H9 (cell line): ENCODE measurements at regions not wholly inside any gene's neighbourhood (a gene's known extent, or its start where the extent isn't known, plus 50 kb on each side); places are given as distances from the start of the nearest gene placed in this dataset.

Experiments
- DNase-seq: peaks from one replicate; pipeline ENCODE4 v3.0.0-alpha.2; 2017
- H2AFZ ChIP-seq: one replicate; pipeline ENCODE4 v1.6.1; 2013; ENCODE audit warnings: mild to moderate bottlenecking, low read length, control low read depth, moderate library complexity
- H2AK5ac ChIP-seq: 2 replicates; pipeline ENCODE4 v1.6.1; 2013; ENCODE audit warnings: low read length, control low read depth, mixed read lengths; ENCODE audit not compliant: insufficient read length
- H2BK120ac ChIP-seq: one replicate; pipeline ENCODE4 v1.6.1; 2013; ENCODE audit warnings: low read depth, mild to moderate bottlenecking, low read length, control low read depth, inconsistent platforms; ENCODE audit not compliant: poor library complexity, severe bottlenecking
- H2BK12ac ChIP-seq: 2 replicates; pipeline ENCODE4 v1.6.1; 2013; ENCODE audit warnings: low read length, control low read depth, mixed read lengths, low read depth; ENCODE audit not compliant: insufficient read length
- H2BK15ac ChIP-seq: 2 replicates; pipeline ENCODE4 v1.6.1; 2013; ENCODE audit warnings: low read depth, low read length, control low read depth
- H2BK20ac ChIP-seq: one replicate; pipeline ENCODE4 v1.6.1; 2013; ENCODE audit warnings: low read depth, mild to moderate bottlenecking, low read length, control low read depth, inconsistent platforms; ENCODE audit not compliant: poor library complexity, severe bottlenecking
- H2BK5ac ChIP-seq: 2 replicates; pipeline ENCODE4 v1.6.1; 2013; ENCODE audit warnings: low read length, control low read depth, mixed read lengths; ENCODE audit not compliant: insufficient read length
- H3K14ac ChIP-seq: 2 replicates; pipeline ENCODE4 v1.6.1; 2013; ENCODE audit warnings: low read length, control low read depth; ENCODE audit not compliant: insufficient read depth
- H3K18ac ChIP-seq: 2 replicates; pipeline ENCODE4 v1.6.1; 2013; ENCODE audit warnings: low read depth, mild to moderate bottlenecking, mixed read lengths, low read length, control low read depth; ENCODE audit not compliant: insufficient read length
- H3K23ac ChIP-seq: 2 replicates; pipeline ENCODE4 v1.6.1; 2013; ENCODE audit warnings: low read length, control low read depth, mixed read lengths, low read depth; ENCODE audit not compliant: insufficient read length
- H3K23me2 ChIP-seq: 2 replicates; pipeline ENCODE4 v1.6.1; 2013; ENCODE audit warnings: low read depth, mild to moderate bottlenecking, mixed read lengths, low read length, control low read depth; ENCODE audit not compliant: insufficient read length, poor library complexity, severe bottlenecking
- H3K27ac ChIP-seq: 2 replicates; pipeline ENCODE4 v1.5.1; 2013; ENCODE audit warnings: low read length, control low read depth, mixed read lengths, low read depth; ENCODE audit not compliant: insufficient read length
- H3K27me3 ChIP-seq: 2 replicates; pipeline ENCODE4 v1.6.1; 2013; ENCODE audit warnings: low read length, control low read depth, inconsistent platforms; ENCODE audit not compliant: insufficient read depth
- H3K4ac ChIP-seq: 2 replicates; pipeline ENCODE4 v1.6.1; 2013; ENCODE audit warnings: low read depth, mild to moderate bottlenecking, control low read depth, inconsistent platforms, low read length, moderate library complexity
- H3K4me1 ChIP-seq: 2 replicates; pipeline ENCODE4 v1.6.1; 2013; ENCODE audit warnings: low read length, control low read depth, inconsistent platforms; ENCODE audit not compliant: insufficient read depth
- H3K4me2 ChIP-seq: 2 replicates; pipeline ENCODE4 v1.6.1; 2013; ENCODE audit warnings: low read length, control low read depth, mixed read lengths; ENCODE audit not compliant: insufficient read length, insufficient read depth
- H3K56ac ChIP-seq: 2 replicates; pipeline ENCODE4 v1.6.1; 2013; ENCODE audit warnings: low read depth, mild to moderate bottlenecking, mixed read lengths, low read length, control low read depth; ENCODE audit not compliant: insufficient read length
- H3K79me1 ChIP-seq: 2 replicates; pipeline ENCODE4 v1.6.1; 2013; ENCODE audit warnings: low read depth, mild to moderate bottlenecking, moderate library complexity, low read length, control low read depth, inconsistent platforms; ENCODE audit not compliant: insufficient read depth, poor library complexity, severe bottlenecking
- H3K79me2 ChIP-seq: 2 replicates; pipeline ENCODE4 v1.6.1; 2013; ENCODE audit warnings: low read length, control low read depth, inconsistent platforms; ENCODE audit not compliant: insufficient read depth
- H3K9ac ChIP-seq: 2 replicates; pipeline ENCODE4 v1.6.1; 2013; ENCODE audit warnings: low read length, control low read depth, mixed read lengths; ENCODE audit not compliant: insufficient read length; ENCODE audit errors: extremely low read depth
- H3K9me3 ChIP-seq: one replicate; pipeline ENCODE4 v1.6.1; 2013; ENCODE audit warnings: low read depth, low read length, inconsistent platforms; ENCODE audit not compliant: control insufficient read depth
- H3T11ph ChIP-seq: one replicate; pipeline ENCODE4 v1.6.1; 2013; ENCODE audit warnings: mild to moderate bottlenecking, low read length, control low read depth, inconsistent platforms
- H4K20me1 ChIP-seq: one replicate; pipeline ENCODE4 v1.6.1; 2013; ENCODE audit not compliant: control insufficient read depth, insufficient read length, insufficient read depth
- H4K5ac ChIP-seq: 2 replicates; pipeline ENCODE4 v1.6.1; 2013; ENCODE audit warnings: low read depth, mild to moderate bottlenecking, mixed read lengths, low read length, control low read depth; ENCODE audit not compliant: insufficient read length
- H4K8ac ChIP-seq: replicated peaks from 2 replicates; pipeline ENCODE4 v1.6.1; 2013; ENCODE audit warnings: low read length, control low read depth, mixed read lengths, low read depth; ENCODE audit not compliant: insufficient read length
- H4K91ac ChIP-seq: 2 replicates; pipeline ENCODE4 v1.6.1; 2013; ENCODE audit warnings: low read depth, mild to moderate bottlenecking, moderate library complexity, mixed read lengths, low read length, control low read depth; ENCODE audit not compliant: insufficient read length
- H3K27ac Mint-ChIP-seq, 3 experiments: 2 replicates in 2 of 3; 3 replicates in 1 of 3; pipeline ENCODE4 v1.8.0; 2020 to 2021; ENCODE audit warnings: mixed read lengths in 3 of 3, mild to moderate bottlenecking in 1 of 3, moderate library complexity in 1 of 3
- H3K27me3 Mint-ChIP-seq: 2 replicates; pipeline ENCODE4 v1.8.0; 2021; ENCODE audit warnings: low read depth, mild to moderate bottlenecking, moderate library complexity, mixed read lengths
- H3K36me3 Mint-ChIP-seq, 3 experiments: 2 replicates in 2 of 3; 3 replicates in 1 of 3; pipeline ENCODE4 v1.8.0; 2020 to 2021; ENCODE audit warnings: low read depth in 3 of 3, mixed read lengths in 3 of 3; ENCODE audit not compliant: insufficient read depth in 1 of 3
- H3K4me1 Mint-ChIP-seq, 2 experiments: 2 replicates each; pipeline ENCODE4 v1.8.0; 2020; ENCODE audit warnings: mixed read lengths in 2 of 2
- H3K4me3 Mint-ChIP-seq, 2 experiments: 2 replicates in 1 of 2; 3 replicates in 1 of 2; pipeline ENCODE4 v1.8.0; 2020 to 2021; ENCODE audit warnings: mild to moderate bottlenecking in 2 of 2, mixed read lengths in 2 of 2, moderate library complexity in 1 of 2
- H3K9me3 Mint-ChIP-seq, 2 experiments: 2 replicates in 1 of 2; 3 replicates in 1 of 2; pipeline ENCODE4 v1.8.0; 2020; ENCODE audit warnings: mild to moderate bottlenecking in 2 of 2, mixed read lengths in 2 of 2, moderate library complexity in 1 of 2
- CTCF ChIP-seq: fragments of 200-600 bp; sonication (generic); conservative IDR thresholded peaks from 3 replicates; pipeline ENCODE4 v1.8.0; 2021; ENCODE audit warnings: antibody characterized with exemption, mild to moderate bottlenecking
- WGBS: extraction: QIAGEN DNeasy Blood & Tissue Kit; methylation state at CpG from one replicate; pipeline ENCODE4 v1.1.7; 2013; ENCODE audit warnings: missing lambda C conversion rate, low lambda C conversion rate, mixed read lengths; ENCODE audit not compliant: insufficient read length; ENCODE audit errors: extremely low coverage; 5-methylcytosine and 5-hydroxymethylcytosine counted together

- peaks cover 44 to 46% of the 10 kb centered on the region in 2 experiments for H3K4me1 Mint-ChIP-seq
- no peak overlapping the region for H2BK15ac ChIP-seq
- H3K36me3 Mint-ChIP-seq: peaks cover 0 to 19% (median 12%) of the 10 kb centered on the region in 3 experiments; a peak in 4 of 7 replicates
- no peak overlapping the region for H2AFZ ChIP-seq
- peaks cover 14% of the 10 kb centered on the region for H3K27me3 Mint-ChIP-seq
- no peak overlapping the region for H3K23ac ChIP-seq
- H3K56ac ChIP-seq: no peak overlapping the region
- no peak for DNase-seq
- no peak overlapping the region for H3K27ac ChIP-seq
- TF ChIP-seq CTCF: no peak
- H3K23me2 ChIP-seq: no peaks in the 10 kb centered on the region
- H2BK20ac ChIP-seq: no peak overlapping the region
- H4K91ac ChIP-seq: no peak overlapping the region
- H3K9ac ChIP-seq: no peak overlapping the region
- no CpG with 5 or more reads among the region's 15 CpGs for WGBS
- peaks cover 0 to 5% of the 10 kb centered on the region in 2 experiments; a peak in 3 of 5 replicates for H3K9me3 Mint-ChIP-seq
- H4K20me1 ChIP-seq: no peaks in the 10 kb centered on the region
- H2BK120ac ChIP-seq: no peak overlapping the region
- no peak overlapping the region for H3K4ac ChIP-seq
- no peak overlapping the region for H3K4me2 ChIP-seq
- H2BK12ac ChIP-seq: no peak overlapping the region
- no peaks in the 10 kb centered on the region for H3K79me2 ChIP-seq
- no peak overlapping the region for H2BK5ac ChIP-seq
- H4K5ac ChIP-seq: no peak overlapping the region
- H3K18ac ChIP-seq: no peak overlapping the region
- H3K4me3 Mint-ChIP-seq: no peak overlapping the region
- H3K4me1 ChIP-seq: peaks cover 9% of the 10 kb centered on the region; the same call in 1 of the 2 replicates
- no peak overlapping the region for H3T11ph ChIP-seq
- H3K27ac Mint-ChIP-seq: no peak overlapping the region
- no peak overlapping the region for H2AK5ac ChIP-seq
- no peaks in the 10 kb centered on the region for H3K27me3 ChIP-seq
- no peaks in the 10 kb centered on the region for H3K79me1 ChIP-seq
- no peak overlapping the region for H4K8ac ChIP-seq
- H3K9me3 ChIP-seq: no peaks in the 10 kb centered on the region
- no peak overlapping the region; the same call in 1 of the 2 replicates for H3K14ac ChIP-seq
Measured at GRCh38 chr2:2791606-2792005, 460.5 kb upstream of the MYT1L start.
